ENCODE measurements at regions not wholly inside any gene's neighbourhood (a gene's known extent, or its start where the extent isn't known, plus 50 kb on each side); places are given as distances from the start of the nearest gene placed in this dataset.

- no peak for TF ChIP-seq EZH2 (IDR thresholded peaks at IDR 0.05; ENCODE audit: borderline replicate concordance, low read depth, low read length, severe bottlenecking)
- TF ChIP-seq CTCF (IDR thresholded peaks at IDR 0.05; ENCODE audit: borderline replicate concordance, extremely low read depth, low read length, poor library complexity, severe bottlenecking), result no peak
- ATAC-seq (ENCODE audit: insufficient read depth, low read depth) (peak; percentile 20; the same call in 1 of the 3 replicates), DNase-seq (no peak)
- no peaks in the 10 kb centered on the region for H3K27me3 ChIP-seq (ENCODE audit: insufficient read depth, low read length, poor library complexity)
- H2AFZ ChIP-seq (ENCODE audit: low read depth, low read length), result no peak overlapping the region
- peaks cover 19% of the 10 kb centered on the region for H3K4me1 ChIP-seq (ENCODE audit: insufficient read depth, low read length)
- no peak overlapping the region for H3K9ac ChIP-seq (ENCODE audit: low read depth, low read length)
- no peaks in the 10 kb centered on the region for H4K20me1 ChIP-seq (ENCODE audit: insufficient read depth, low read length)
- H3K27ac ChIP-seq (ENCODE audit: low read length), result no peak overlapping the region
- no peaks in the 10 kb centered on the region for H3K36me3 ChIP-seq (ENCODE audit: insufficient read depth, low read length)
- H3K79me2 ChIP-seq (ENCODE audit: insufficient read depth, low read length), result no peaks in the 10 kb centered on the region
- no peak overlapping the region for H3K4me3 ChIP-seq (ENCODE audit: low read depth in 1 of 2, low read length in 2 of 2)
- H3K9me3 ChIP-seq (ENCODE audit: insufficient read depth, low read length, severe bottlenecking), result no peaks in the 10 kb centered on the region
- H3K4me2 ChIP-seq (ENCODE audit: insufficient read depth, low read length), result no peak overlapping the region
Observed at GRCh38 chr3:18827664-18828063, 320.6 kb upstream of the KCNH8 start.

- H3K27me3 ChIP-seq (ENCODE audit: insufficient read depth, low read length, poor library complexity), result no peaks in the 10 kb centered on the region
- H3K9ac ChIP-seq (ENCODE audit: low read depth, low read length), result no peak overlapping the region
- TF ChIP-seq CTCF (IDR thresholded peaks at IDR 0.05; ENCODE audit: borderline replicate concordance, extremely low read depth, low read length, poor library complexity, severe bottlenecking), result no peak
- TF ChIP-seq EZH2 (IDR thresholded peaks at IDR 0.05; ENCODE audit: borderline replicate concordance, low read depth, low read length, severe bottlenecking), result no peak
- peaks cover 16% of the 10 kb centered on the region for H3K4me1 ChIP-seq (ENCODE audit: insufficient read depth, low read length)
- H4K20me1 ChIP-seq (ENCODE audit: insufficient read depth, low read length), result no peaks in the 10 kb centered on the region
- no peaks in the 10 kb centered on the region for H3K9me3 ChIP-seq (ENCODE audit: insufficient read depth, low read length, severe bottlenecking)
- H3K79me2 ChIP-seq (ENCODE audit: insufficient read depth, low read length), result no peaks in the 10 kb centered on the region
- H3K4me3 ChIP-seq (ENCODE audit: low read depth in 1 of 2, low read length in 2 of 2), result no peak overlapping the region
- no peak overlapping the region for H2AFZ ChIP-seq (ENCODE audit: low read depth, low read length)
- H3K36me3 ChIP-seq (ENCODE audit: insufficient read depth, low read length), result no peaks in the 10 kb centered on the region
- no peak overlapping the region for H3K27ac ChIP-seq (ENCODE audit: low read length)
- no peak overlapping the region for H3K4me2 ChIP-seq (ENCODE audit: insufficient read depth, low read length)
- ATAC-seq (ENCODE audit: insufficient read depth, low read depth) (peak; percentile 21; the same call in 1 of the 3 replicates), DNase-seq (no peak)
Observed at GRCh38 chr3:18825665-18826064, 322.6 kb upstream of the KCNH8 start.

DNA sequence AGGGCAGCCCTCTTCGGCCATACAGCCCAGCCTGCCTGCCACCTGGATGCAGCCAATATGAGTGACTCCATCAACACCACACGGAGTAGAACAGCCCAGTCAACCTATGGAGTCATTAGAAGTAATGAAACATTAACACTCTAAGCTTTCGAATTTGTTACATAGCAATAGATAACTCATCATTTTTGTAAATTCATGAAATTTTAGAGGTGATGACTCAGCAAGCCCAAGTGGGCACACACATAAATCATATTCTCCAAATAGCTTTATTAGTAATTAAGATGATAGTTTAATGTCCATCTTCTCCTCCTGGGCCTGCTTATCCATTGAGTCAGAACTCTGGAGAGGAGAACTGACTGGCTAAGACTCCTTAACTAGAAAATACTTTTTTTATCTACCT lies 335.0 kb upstream of the KCNH8 start:
- Histone ChIP-seq H2AFZ (ENCODE audit: low read depth, low read length) (no peak overlapping the region), H3K79me2 (ENCODE audit: insufficient read depth, low read length) (no peaks in the 10 kb centered on the region), H3K4me3 (ENCODE audit: low read depth in 1 of 2, low read length in 2 of 2) (no peak overlapping the region), H3K4me1 (ENCODE audit: insufficient read depth, low read length) (no peaks in the 10 kb centered on the region), H3K4me2 (ENCODE audit: insufficient read depth, low read length) (no peak overlapping the region), H4K20me1 (ENCODE audit: insufficient read depth, low read length) (no peaks in the 10 kb centered on the region), H3K27me3 (ENCODE audit: insufficient read depth, low read length, poor library complexity) (no peaks in the 10 kb centered on the region), H3K27ac (ENCODE audit: low read length) (no peak overlapping the region), H3K9me3 (ENCODE audit: insufficient read depth, low read length, severe bottlenecking) (no peaks in the 10 kb centered on the region), H3K36me3 (ENCODE audit: insufficient read depth, low read length) (no peaks in the 10 kb centered on the region), H3K9ac (ENCODE audit: low read depth, low read length) (no peak overlapping the region)
- ATAC-seq (ENCODE audit: insufficient read depth, low read depth) (no peak), DNase-seq (no peak)
- no peak for TF ChIP-seq CTCF (IDR thresholded peaks at IDR 0.05; ENCODE audit: borderline replicate concordance, extremely low read depth, low read length, poor library complexity, severe bottlenecking)
- TF ChIP-seq EZH2 (IDR thresholded peaks at IDR 0.05; ENCODE audit: borderline replicate concordance, low read depth, low read length, severe bottlenecking), result no peak

DNA sequence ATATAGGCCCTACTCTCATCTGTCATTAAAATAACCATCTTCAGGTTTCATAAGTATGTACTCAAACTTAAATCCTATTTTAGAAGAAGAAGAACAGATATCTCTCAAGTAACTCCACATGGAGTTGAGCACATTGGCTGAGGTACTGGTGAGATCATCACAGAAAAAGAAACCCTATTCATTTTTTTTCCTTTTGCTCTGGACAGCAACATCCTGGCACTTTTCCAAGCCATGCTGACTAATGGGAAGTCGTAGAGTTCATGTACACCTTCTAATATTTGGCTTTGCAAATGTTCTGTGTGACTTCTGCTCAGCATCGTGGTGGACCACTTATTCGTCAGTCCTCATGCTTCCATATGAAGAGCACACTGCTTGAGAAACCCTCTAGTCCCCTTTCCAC lies 336.0 kb upstream of the KCNH8 start:
- H4K20me1 ChIP-seq (ENCODE audit: insufficient read depth, low read length), result no peaks in the 10 kb centered on the region
- no peaks in the 10 kb centered on the region for H3K4me1 ChIP-seq (ENCODE audit: insufficient read depth, low read length)
- H3K9ac ChIP-seq (ENCODE audit: low read depth, low read length), result no peak overlapping the region
- TF ChIP-seq CTCF (IDR thresholded peaks at IDR 0.05; ENCODE audit: borderline replicate concordance, extremely low read depth, low read length, poor library complexity, severe bottlenecking), result no peak
- no peak for DNase-seq
- H3K79me2 ChIP-seq (ENCODE audit: insufficient read depth, low read length), result no peaks in the 10 kb centered on the region
- H3K27ac ChIP-seq (ENCODE audit: low read length), result no peak overlapping the region
- no peak overlapping the region for H2AFZ ChIP-seq (ENCODE audit: low read depth, low read length)
- H3K4me2 ChIP-seq (ENCODE audit: insufficient read depth, low read length), result no peak overlapping the region
- H3K9me3 ChIP-seq (ENCODE audit: insufficient read depth, low read length, severe bottlenecking), result no peaks in the 10 kb centered on the region
- H3K36me3 ChIP-seq (ENCODE audit: insufficient read depth, low read length), result no peaks in the 10 kb centered on the region
- ATAC-seq (ENCODE audit: insufficient read depth, low read depth), result no peak
- H3K27me3 ChIP-seq (ENCODE audit: insufficient read depth, low read length, poor library complexity), result no peaks in the 10 kb centered on the region
- no peak overlapping the region for H3K4me3 ChIP-seq (ENCODE audit: low read depth in 1 of 2, low read length in 2 of 2)

All from DND-41 (cell line).